ENCODE measurements at regions not wholly inside any gene's neighbourhood (a gene's known extent, or its start where the extent isn't known, plus 50 kb on each side); places are given as distances from the start of the nearest gene placed in this dataset.
A peak's percentile ranks its signal among the peaks of the same experiment; 100 is the strongest.

- no peak for DNase-seq (ENCODE audit: low read depth in 2 of 2)
- TF ChIP-seq, protein P1, sequence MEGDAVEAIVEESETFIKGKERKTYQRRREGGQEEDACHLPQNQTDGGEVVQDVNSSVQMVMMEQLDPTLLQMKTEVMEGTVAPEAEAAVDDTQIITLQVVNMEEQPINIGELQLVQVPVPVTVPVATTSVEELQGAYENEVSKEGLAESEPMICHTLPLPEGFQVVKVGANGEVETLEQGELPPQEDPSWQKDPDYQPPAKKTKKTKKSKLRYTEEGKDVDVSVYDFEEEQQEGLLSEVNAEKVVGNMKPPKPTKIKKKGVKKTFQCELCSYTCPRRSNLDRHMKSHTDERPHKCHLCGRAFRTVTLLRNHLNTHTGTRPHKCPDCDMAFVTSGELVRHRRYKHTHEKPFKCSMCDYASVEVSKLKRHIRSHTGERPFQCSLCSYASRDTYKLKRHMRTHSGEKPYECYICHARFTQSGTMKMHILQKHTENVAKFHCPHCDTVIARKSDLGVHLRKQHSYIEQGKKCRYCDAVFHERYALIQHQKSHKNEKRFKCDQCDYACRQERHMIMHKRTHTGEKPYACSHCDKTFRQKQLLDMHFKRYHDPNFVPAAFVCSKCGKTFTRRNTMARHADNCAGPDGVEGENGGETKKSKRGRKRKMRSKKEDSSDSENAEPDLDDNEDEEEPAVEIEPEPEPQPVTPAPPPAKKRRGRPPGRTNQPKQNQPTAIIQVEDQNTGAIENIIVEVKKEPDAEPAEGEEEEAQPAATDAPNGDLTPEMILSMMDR (IDR thresholded peaks at IDR 0.05; ENCODE audit: low read depth, low read length): no peak
These were observed 490.2 kb upstream of the IGFBP3 start for GRCh38 chr7:46411236-46411635.

DNA sequence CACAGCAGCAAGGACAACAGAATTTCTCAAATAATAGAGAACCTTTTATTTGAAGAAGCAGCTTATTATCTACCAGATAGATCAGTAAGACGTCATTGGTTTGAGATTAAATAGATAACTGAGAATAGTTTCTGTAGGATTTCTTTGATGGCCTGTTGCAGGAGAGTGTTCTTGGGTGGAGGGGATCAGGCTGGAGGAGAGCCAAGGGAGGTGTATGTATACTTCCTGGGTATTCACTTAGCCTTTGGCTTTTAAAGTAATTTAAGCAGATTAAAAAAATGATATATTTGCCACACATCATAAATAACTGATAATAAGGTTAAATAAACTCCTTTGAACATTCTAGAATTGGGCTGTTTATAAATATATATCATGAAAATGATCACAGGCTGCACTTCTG lies 486.1 kb upstream of the IGFBP3 start:
- TF ChIP-seq, protein P1 (IDR thresholded peaks at IDR 0.05; ENCODE audit: low read depth, low read length): no peak
- no peak overlapping the region for H3K4me3 ChIP-seq (replicated peaks in 1 of 2; ENCODE audit: low read depth in 2 of 2, low read length in 2 of 2)

More at GRCh38 chr7:46411236-46411635, 490.2 kb upstream of the IGFBP3 start:
- no peak overlapping the region for H3K4me3 ChIP-seq (replicated peaks in 1 of 2; ENCODE audit: low read depth in 2 of 2, low read length in 2 of 2)

GRCh38 chr7:46397591-46397990 lies 476.5 kb upstream of the IGFBP3 start:
- H3K4me3 ChIP-seq (replicated peaks in 1 of 2; ENCODE audit: low read depth in 2 of 2, low read length in 2 of 2): no peak overlapping the region
- TF ChIP-seq, protein P1 (IDR thresholded peaks at IDR 0.05; ENCODE audit: low read depth, low read length): no peak
- DNase-seq (ENCODE audit: low read depth in 2 of 2): no peak

More for the DNA sequence above, 486.1 kb upstream of the IGFBP3 start:
- DNase-seq (ENCODE audit: low read depth in 2 of 2): no peak

GRCh38 chr7:46396481-46396880 lies 475.4 kb upstream of the IGFBP3 start:
- TF ChIP-seq, protein P1 (IDR thresholded peaks at IDR 0.05; ENCODE audit: low read depth, low read length): no peak

GRCh38 chr7:46393142-46393541 lies 472.1 kb upstream of the IGFBP3 start:
- DNase-seq (ENCODE audit: low read depth in 2 of 2): peak in 1 of 2 donors; percentile 67
- TF ChIP-seq, protein P1 (IDR thresholded peaks at IDR 0.05; ENCODE audit: low read depth, low read length): no peak
- H3K4me3 ChIP-seq (replicated peaks in 1 of 2; ENCODE audit: low read depth in 2 of 2, low read length in 2 of 2): no peak overlapping the region

More at GRCh38 chr7:46396481-46396880, 475.4 kb upstream of the IGFBP3 start:
- no peak overlapping the region for H3K4me3 ChIP-seq (replicated peaks in 1 of 2; ENCODE audit: low read depth in 2 of 2, low read length in 2 of 2)
- no peak for DNase-seq (ENCODE audit: low read depth in 2 of 2)

- no peak for DNase-seq (ENCODE audit: low read depth in 2 of 2)
- no peak overlapping the region for H3K4me3 ChIP-seq (replicated peaks in 1 of 2; ENCODE audit: low read depth in 2 of 2, low read length in 2 of 2)
- TF ChIP-seq, protein P1 (IDR thresholded peaks at IDR 0.05; ENCODE audit: low read depth, low read length): no peak
These were observed 470.4 kb upstream of the IGFBP3 start for GRCh38 chr7:46391231-46392201.
